Smooth muscle cell (in vitro differentiated cells): ENCODE measurements at regions not wholly inside any gene's neighbourhood (a gene's known extent, or its start where the extent isn't known, plus 50 kb on each side); places are given as distances from the start of the nearest gene placed in this dataset.

ENCODE experiments used
- DNase-seq: peaks from one replicate; lab custom pipeline; 2025; ENCODE audit not compliant: unreplicated experiment; lab: John Stamatoyannopoulos, UW
- H2AFZ ChIP-seq: fragments of 200-600 bp; sonication (generic); 2 replicates; pipeline ENCODE4 v1.6.0; 2016; ENCODE audit warnings: antibody characterized with exemption, low read depth, mild to moderate bottlenecking
- H3F3A ChIP-seq: fragments of 200-600 bp; sonication (generic); 2 replicates; pipeline ENCODE4 v1.6.0; 2017; ENCODE audit warnings: antibody characterized with exemption, low read depth
- H3K27ac ChIP-seq: fragments of 200-600 bp; sonication (generic); 2 replicates; pipeline ENCODE4 v1.5.1; 2016; ENCODE audit warnings: low read depth, mild to moderate bottlenecking
- H3K27me3 ChIP-seq: fragments of 200-600 bp; sonication (generic); 2 replicates; pipeline ENCODE4 v1.6.1; 2016; ENCODE audit warnings: low read depth, mild to moderate bottlenecking
- H3K36me3 ChIP-seq: fragments of 200-600 bp; sonication (generic); 2 replicates; pipeline ENCODE4 v1.5.1; 2016; ENCODE audit warnings: low read depth
- H3K4me1 ChIP-seq: fragments of 200-600 bp; sonication (generic); 2 replicates; pipeline ENCODE4 v1.5.1; 2016; ENCODE audit warnings: low read depth
- H3K4me2 ChIP-seq: fragments of 200-600 bp; sonication (generic); 2 replicates; pipeline ENCODE4 v1.6.0; 2016; ENCODE audit warnings: mild to moderate bottlenecking
- H3K4me3 ChIP-seq: fragments of 200-600 bp; sonication (generic); 2 replicates; pipeline ENCODE4 v1.5.1; 2016; ENCODE audit warnings: mild to moderate bottlenecking
- H3K79me2 ChIP-seq: fragments of 200-600 bp; sonication (generic); 2 replicates; pipeline ENCODE4 v1.6.0; 2016; ENCODE audit warnings: low read depth, mild to moderate bottlenecking
- H3K9ac ChIP-seq: fragments of 200-600 bp; sonication (generic); 2 replicates; pipeline ENCODE4 v1.6.0; 2016; ENCODE audit warnings: low read depth
- H3K9me3 ChIP-seq: fragments of 200-600 bp; sonication (generic); replicated peaks from 2 replicates; pipeline ENCODE4 v1.5.1; 2016; ENCODE audit warnings: low read depth
- H4K20me1 ChIP-seq: fragments of 200-600 bp; sonication (generic); 2 replicates; pipeline ENCODE4 v1.6.0; 2016; ENCODE audit warnings: low read depth
- CTCF ChIP-seq: fragments of 200-600 bp; sonication (generic); IDR thresholded peaks from 2 replicates; pipeline ENCODE4 v1.5.1; 2017; ENCODE audit warnings: borderline replicate concordance, mild to moderate bottlenecking, antibody characterized with exemption; ENCODE audit not compliant: insufficient read depth, poor library complexity, severe bottlenecking
- WGBS: methylation state at CpG from one replicate; pipeline ENCODE4 v1.1.7; 2016; ENCODE audit warnings: low lambda C conversion rate; 5-methylcytosine and 5-hydroxymethylcytosine counted together

- WGBS, result 58% methylated on average over 1 of the region's 1 CpG
- no peak overlapping the region for H3K4me3 ChIP-seq
- no peaks in the 10 kb centered on the region for H4K20me1 ChIP-seq
- no peaks in the 10 kb centered on the region for H3K9me3 ChIP-seq
- H3K4me1 ChIP-seq, result no peaks in the 10 kb centered on the region
- H3K27ac ChIP-seq, result no peak overlapping the region
- H3K27me3 ChIP-seq, result no peaks in the 10 kb centered on the region
- no peak overlapping the region for H3K9ac ChIP-seq
- no peaks in the 10 kb centered on the region for H3K36me3 ChIP-seq
- H3K79me2 ChIP-seq, result no peaks in the 10 kb centered on the region
- H3K4me2 ChIP-seq, result no peak overlapping the region
- no peak for DNase-seq
- no peak for TF ChIP-seq CTCF
- no peak overlapping the region for H2AFZ ChIP-seq
- H3F3A ChIP-seq, result no peaks in the 10 kb centered on the region
These were observed 64.8 kb upstream of the FGG start for GRCh38 chr4:154677300-154677699.

GRCh38 chr4:154677923-154678322, 65.5 kb upstream of the FGG start:
- Histone ChIP-seq H3K9me3 (no peaks in the 10 kb centered on the region), H3K9ac (no peak overlapping the region), H3K4me1 (no peaks in the 10 kb centered on the region), H3K4me3 (no peak overlapping the region), H2AFZ (no peak overlapping the region), H3K79me2 (no peaks in the 10 kb centered on the region), H4K20me1 (no peaks in the 10 kb centered on the region), H3K36me3 (no peaks in the 10 kb centered on the region), H3K4me2 (no peak overlapping the region), H3K27ac (no peak overlapping the region), H3K27me3 (no peaks in the 10 kb centered on the region), H3F3A (no peaks in the 10 kb centered on the region)
- TF ChIP-seq CTCF, result no peak
- no peak for DNase-seq
- WGBS, result 52% methylated on average over 3 of the region's 3 CpGs

- TF ChIP-seq CTCF, result no peak
- DNase-seq, result no peak
- Histone ChIP-seq H3K36me3 (no peaks in the 10 kb centered on the region), H3K4me2 (no peak overlapping the region), H3K9me3 (no peaks in the 10 kb centered on the region), H3K79me2 (no peaks in the 10 kb centered on the region), H4K20me1 (no peaks in the 10 kb centered on the region), H3K27ac (no peak overlapping the region), H3K4me3 (no peak overlapping the region), H3K4me1 (no peaks in the 10 kb centered on the region), H2AFZ (no peak overlapping the region), H3K27me3 (peaks cover 3% of the 10 kb centered on the region), H3F3A (no peaks in the 10 kb centered on the region), H3K9ac (no peak overlapping the region)
- 95% methylated on average over 4 of the region's 4 CpGs for WGBS
These were observed 59.7 kb upstream of the LRAT start for GRCh38 chr4:154683956-154684681.

DNA sequence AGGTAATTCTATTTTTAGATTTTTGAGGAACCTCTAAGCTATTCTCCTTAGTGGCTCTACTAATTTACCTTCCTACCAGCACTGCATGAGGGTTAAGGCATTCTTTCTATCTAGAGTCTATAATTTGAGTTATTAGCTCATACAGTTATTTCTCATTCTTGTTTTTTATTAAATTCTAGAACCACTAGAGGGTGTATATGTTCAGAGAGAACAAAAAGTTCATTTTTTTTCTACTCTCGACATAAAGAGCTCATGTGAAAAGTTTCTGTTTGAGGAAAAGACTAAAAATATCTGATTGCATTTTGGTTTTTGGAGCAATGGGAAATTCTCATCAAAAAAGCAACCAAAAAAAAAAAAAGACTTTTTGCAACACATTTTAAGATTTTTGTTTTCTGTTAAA, 57.0 kb upstream of the LRAT start:
- Histone ChIP-seq H3K36me3 (no peaks in the 10 kb centered on the region), H3K9ac (no peak overlapping the region), H3K4me1 (no peaks in the 10 kb centered on the region), H4K20me1 (no peaks in the 10 kb centered on the region), H3K4me3 (no peak overlapping the region), H3K79me2 (no peaks in the 10 kb centered on the region), H3F3A (no peaks in the 10 kb centered on the region), H2AFZ (no peak overlapping the region), H3K27ac (no peak overlapping the region), H3K9me3 (no peaks in the 10 kb centered on the region), H3K27me3 (peaks cover 3% of the 10 kb centered on the region), H3K4me2 (no peak overlapping the region)
- no peak for DNase-seq
- peak; percentile 17 for TF ChIP-seq CTCF
- 67% methylated on average over 1 of the region's 1 CpG for WGBS
